ENCODE measurements at regions not wholly inside any gene's neighbourhood (a gene's known extent, or its start where the extent isn't known, plus 50 kb on each side); places are given as distances from the start of the nearest gene placed in this dataset.
A peak's percentile ranks its signal among the peaks of the same experiment; 100 is the strongest.
"Not testable (repeated sequence)": the region's sequence is repeated elsewhere in the genome, so short reads cannot be mapped to it uniquely, and the experiment has no call there.

DNA sequence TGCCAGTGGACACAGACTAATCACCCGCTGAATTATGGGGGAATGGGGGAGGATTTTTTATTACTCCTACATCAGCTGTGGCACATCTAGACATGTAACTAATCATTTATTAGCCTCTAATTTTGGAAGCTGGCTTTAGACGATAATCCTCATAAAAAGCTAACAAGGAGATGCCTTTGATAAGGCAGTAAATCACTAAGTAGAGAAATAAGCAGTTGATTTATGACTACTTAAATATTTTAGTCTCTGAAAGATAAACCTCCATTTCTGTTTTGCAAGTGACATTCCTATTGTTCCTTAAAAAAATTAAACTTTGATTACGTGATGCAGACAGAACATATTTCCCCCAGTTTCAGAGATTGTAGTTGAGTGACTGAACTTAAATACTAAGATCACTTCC, 206.4 kb upstream of the CDKN2B start:
- DNase-seq (ENCODE audit: low read depth in 2 of 2), result no peak
- Histone ChIP-seq H3K79me2 (ENCODE audit: control insufficient read depth, insufficient read depth, low read length) (no peaks in the 10 kb centered on the region), H3K36me3 (ENCODE audit: control insufficient read depth, insufficient read depth, low read length) (no peaks in the 10 kb centered on the region), H2AFZ (ENCODE audit: low read length) (no peak overlapping the region), H3K4me2 (ENCODE audit: extremely low read depth, insufficient read depth, low read length) (no peak overlapping the region), H3K9ac (ENCODE audit: insufficient read depth, low read length) (no peak overlapping the region), H3K4me3 (replicated peaks in 1 of 4; ENCODE audit: control extremely low read depth in 1 of 4, insufficient read depth in 1 of 4, low read depth in 3 of 4, low read length in 4 of 4) (no peak overlapping the region), H4K20me1 (ENCODE audit: control insufficient read depth, extremely low read depth, insufficient read depth, low read length) (no peaks in the 10 kb centered on the region), H3K27ac (ENCODE audit: insufficient read depth, low read length) (no peak overlapping the region), H3K4me1 (ENCODE audit: control insufficient read depth, extremely low read depth, insufficient read depth, low read length) (peaks cover 14% of the 10 kb centered on the region), H3K27me3 (ENCODE audit: control insufficient read depth, insufficient read depth, low read length) (no peaks in the 10 kb centered on the region), H3K9me3 (ENCODE audit: control insufficient read depth, insufficient read depth, low read depth, low read length) (no peaks in the 10 kb centered on the region)
- TF ChIP-seq, protein P1, sequence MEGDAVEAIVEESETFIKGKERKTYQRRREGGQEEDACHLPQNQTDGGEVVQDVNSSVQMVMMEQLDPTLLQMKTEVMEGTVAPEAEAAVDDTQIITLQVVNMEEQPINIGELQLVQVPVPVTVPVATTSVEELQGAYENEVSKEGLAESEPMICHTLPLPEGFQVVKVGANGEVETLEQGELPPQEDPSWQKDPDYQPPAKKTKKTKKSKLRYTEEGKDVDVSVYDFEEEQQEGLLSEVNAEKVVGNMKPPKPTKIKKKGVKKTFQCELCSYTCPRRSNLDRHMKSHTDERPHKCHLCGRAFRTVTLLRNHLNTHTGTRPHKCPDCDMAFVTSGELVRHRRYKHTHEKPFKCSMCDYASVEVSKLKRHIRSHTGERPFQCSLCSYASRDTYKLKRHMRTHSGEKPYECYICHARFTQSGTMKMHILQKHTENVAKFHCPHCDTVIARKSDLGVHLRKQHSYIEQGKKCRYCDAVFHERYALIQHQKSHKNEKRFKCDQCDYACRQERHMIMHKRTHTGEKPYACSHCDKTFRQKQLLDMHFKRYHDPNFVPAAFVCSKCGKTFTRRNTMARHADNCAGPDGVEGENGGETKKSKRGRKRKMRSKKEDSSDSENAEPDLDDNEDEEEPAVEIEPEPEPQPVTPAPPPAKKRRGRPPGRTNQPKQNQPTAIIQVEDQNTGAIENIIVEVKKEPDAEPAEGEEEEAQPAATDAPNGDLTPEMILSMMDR (conservative IDR thresholded peaks at IDR 0.05 in 1 of 2, IDR thresholded peaks at IDR 0.05 in 1 of 2; ENCODE audit: low read depth in 1 of 2, low read length in 2 of 2), result no peak
- no peak for TF ChIP-seq EZH2 (IDR thresholded peaks at IDR 0.05; ENCODE audit: low read length, missing control alignments)

DNA sequence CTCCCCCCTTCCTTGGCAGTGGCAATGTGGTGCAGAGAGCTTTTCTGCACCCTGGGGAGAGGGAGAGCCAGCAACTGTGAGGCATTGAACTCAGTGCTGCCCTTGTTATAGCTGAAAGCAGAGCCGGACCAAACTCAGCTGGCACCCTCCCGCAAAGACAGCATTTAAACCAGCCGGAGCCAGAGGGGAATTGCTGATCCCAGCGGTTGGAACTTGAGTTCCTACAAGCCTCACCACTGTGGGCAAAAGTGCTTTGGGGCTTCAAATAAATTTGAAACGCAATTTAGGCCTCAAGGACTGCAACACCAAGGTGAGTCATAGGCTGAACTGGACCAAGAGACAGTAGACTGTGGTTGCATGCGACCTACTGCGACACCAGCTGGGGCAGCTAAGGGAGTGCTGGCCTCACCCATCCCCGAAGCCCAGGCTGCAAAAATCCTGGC, 207.6 kb upstream of the CDKN2B start:
- Histone ChIP-seq H3K27ac (ENCODE audit: insufficient read depth, low read length) (no peak overlapping the region), H3K4me3 (replicated peaks in 1 of 4; ENCODE audit: control extremely low read depth in 1 of 4, insufficient read depth in 1 of 4, low read depth in 3 of 4, low read length in 4 of 4) (no peak overlapping the region), H2AFZ (ENCODE audit: low read length) (no peak overlapping the region), H3K4me1 (ENCODE audit: control insufficient read depth, extremely low read depth, insufficient read depth, low read length) (peaks cover 12% of the 10 kb centered on the region), H3K9ac (ENCODE audit: insufficient read depth, low read length) (no peak overlapping the region), H3K4me2 (ENCODE audit: extremely low read depth, insufficient read depth, low read length) (no peak overlapping the region), H4K20me1 (ENCODE audit: control insufficient read depth, extremely low read depth, insufficient read depth, low read length) (no peaks in the 10 kb centered on the region), H3K36me3 (ENCODE audit: control insufficient read depth, insufficient read depth, low read length) (no peaks in the 10 kb centered on the region), H3K27me3 (ENCODE audit: control insufficient read depth, insufficient read depth, low read length) (no peaks in the 10 kb centered on the region), H3K9me3 (ENCODE audit: control insufficient read depth, insufficient read depth, low read depth, low read length) (no peaks in the 10 kb centered on the region), H3K79me2 (ENCODE audit: control insufficient read depth, insufficient read depth, low read length) (no peaks in the 10 kb centered on the region)
- peak; percentile 73 to 87 for DNase-seq (ENCODE audit: low read depth in 2 of 2)
- TF ChIP-seq EZH2 (IDR thresholded peaks at IDR 0.05; ENCODE audit: low read length, missing control alignments), result no peak
- TF ChIP-seq, protein P1 (conservative IDR thresholded peaks at IDR 0.05 in 1 of 2, IDR thresholded peaks at IDR 0.05 in 1 of 2; ENCODE audit: low read depth in 1 of 2, low read length in 2 of 2), result no peak

DNA sequence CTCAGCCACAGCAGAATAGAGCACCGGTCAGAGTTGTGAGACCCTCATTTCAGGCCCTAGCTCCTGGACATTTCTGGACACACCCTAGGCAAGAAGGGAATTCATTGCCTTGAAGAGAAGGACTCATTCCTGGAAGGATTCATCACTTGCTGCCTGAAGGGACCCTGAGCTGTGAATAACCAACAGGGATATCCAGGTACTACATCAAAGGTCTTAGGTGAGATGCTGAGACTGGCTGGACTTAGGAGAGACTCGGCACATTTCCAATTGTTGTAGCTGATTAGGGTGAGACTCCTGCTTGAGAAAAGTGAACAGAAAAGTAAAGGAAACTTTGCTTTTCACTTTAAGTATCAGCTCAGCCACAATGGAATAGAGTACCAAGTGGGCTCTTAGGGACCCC, 208.1 kb upstream of the CDKN2B start:
- Histone ChIP-seq H4K20me1 (ENCODE audit: control insufficient read depth, extremely low read depth, insufficient read depth, low read length) (no peaks in the 10 kb centered on the region), H3K79me2 (ENCODE audit: control insufficient read depth, insufficient read depth, low read length) (no peaks in the 10 kb centered on the region), H3K4me3 (replicated peaks in 1 of 4; ENCODE audit: control extremely low read depth in 1 of 4, insufficient read depth in 1 of 4, low read depth in 3 of 4, low read length in 4 of 4) (no peak overlapping the region), H3K4me2 (ENCODE audit: extremely low read depth, insufficient read depth, low read length) (no peak overlapping the region), H3K27me3 (ENCODE audit: control insufficient read depth, insufficient read depth, low read length) (no peaks in the 10 kb centered on the region), H3K4me1 (ENCODE audit: control insufficient read depth, extremely low read depth, insufficient read depth, low read length) (peaks cover 7% of the 10 kb centered on the region), H3K9ac (ENCODE audit: insufficient read depth, low read length) (no peak overlapping the region), H3K27ac (ENCODE audit: insufficient read depth, low read length) (no peak overlapping the region), H2AFZ (ENCODE audit: low read length) (no peak overlapping the region), H3K36me3 (ENCODE audit: control insufficient read depth, insufficient read depth, low read length) (no peaks in the 10 kb centered on the region), H3K9me3 (ENCODE audit: control insufficient read depth, insufficient read depth, low read depth, low read length) (no peaks in the 10 kb centered on the region)
- TF ChIP-seq EZH2 (IDR thresholded peaks at IDR 0.05; ENCODE audit: low read length, missing control alignments), result no peak
- TF ChIP-seq, protein P1 (conservative IDR thresholded peaks at IDR 0.05 in 1 of 2, IDR thresholded peaks at IDR 0.05 in 1 of 2; ENCODE audit: low read depth in 1 of 2, low read length in 2 of 2), result no peak
- no peak for DNase-seq (ENCODE audit: low read depth in 2 of 2)

DNA sequence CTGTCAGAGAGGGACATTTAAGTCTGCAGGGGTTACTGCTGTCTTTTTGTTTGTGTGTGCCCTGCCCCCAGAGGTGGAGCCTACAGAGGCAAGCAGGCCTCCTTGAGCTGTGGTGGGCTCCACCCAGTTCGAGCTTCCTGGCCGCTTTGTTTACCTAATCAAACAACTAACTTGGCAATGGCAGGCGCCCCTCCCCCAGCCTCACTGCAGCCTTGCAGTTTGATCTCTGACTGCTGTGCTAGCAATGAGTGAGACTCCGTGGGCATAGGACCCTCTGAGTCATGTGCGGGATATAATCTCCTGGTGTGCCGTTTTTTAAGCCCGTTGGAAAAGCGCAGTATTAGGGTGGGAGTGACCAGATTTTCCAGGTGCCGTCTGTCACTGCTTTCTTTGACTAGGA, 216.8 kb upstream of the CDKN2B start:
- H2AFZ ChIP-seq (ENCODE audit: low read length); H4K20me1 ChIP-seq (ENCODE audit: control insufficient read depth, extremely low read depth, insufficient read depth, low read length); H3K4me2 ChIP-seq (ENCODE audit: extremely low read depth, insufficient read depth, low read length); H3K27ac ChIP-seq (ENCODE audit: insufficient read depth, low read length); H3K27me3 ChIP-seq (ENCODE audit: control insufficient read depth, insufficient read depth, low read length); H3K9me3 ChIP-seq (ENCODE audit: control insufficient read depth, insufficient read depth, low read depth, low read length); H3K4me3 ChIP-seq (replicated peaks in 1 of 4; ENCODE audit: control extremely low read depth in 1 of 4, insufficient read depth in 1 of 4, low read depth in 3 of 4, low read length in 4 of 4); H3K9ac ChIP-seq (ENCODE audit: insufficient read depth, low read length); H3K4me1 ChIP-seq (ENCODE audit: control insufficient read depth, extremely low read depth, insufficient read depth, low read length); H3K79me2 ChIP-seq (ENCODE audit: control insufficient read depth, insufficient read depth, low read length); H3K36me3 ChIP-seq (ENCODE audit: control insufficient read depth, insufficient read depth, low read length); DNase-seq (ENCODE audit: low read depth in 2 of 2): not testable (repeated sequence)

Measured in fibroblast of lung (primary cell).